Stimulated activated CD4-positive, alpha-beta T cell treated with anti-CD3 and anti-CD28 coated beads, Interleukin-1b, Interleukin-23, amount 100 ng/mL, for 24 hours (primary cell): ENCODE measurements at regions not wholly inside any gene's neighbourhood (a gene's known extent, or its start where the extent isn't known, plus 50 kb on each side); places are given as distances from the start of the nearest gene placed in this dataset.

Experiments used
- DNase-seq, 4 experiments: peaks; one replicate each; pipeline ENCODE4 v3.0.0-alpha.2; 2020; ENCODE audit warnings: low read depth in 4 of 4, low spot score in 1 of 4

GRCh38 chr1:218573925-218574324, 228.8 kb downstream of the TGFB2 start:
- DNase-seq = no peak

GRCh38 chr1:218575079-218575478, 229.9 kb downstream of the TGFB2 start:
- no peak for DNase-seq

GRCh38 chr1:218575856-218576255, 230.7 kb downstream of the TGFB2 start:
- DNase-seq = no peak

- DNase-seq = no peak
These were observed 237.5 kb downstream of the TGFB2 start for GRCh38 chr1:218582646-218583045.

GRCh38 chr1:218584418-218585155, 239.5 kb downstream of the TGFB2 start:
- DNase-seq = no peak

GRCh38 chr1:218585511-218586184, 240.5 kb downstream of the TGFB2 start:
- no peak for DNase-seq

- DNase-seq = no peak
These were observed 242.8 kb downstream of the TGFB2 start for GRCh38 chr1:218587900-218588299.

GRCh38 chr1:218588540-218589172, 243.5 kb downstream of the TGFB2 start:
- no peak for DNase-seq

- DNase-seq = no peak
These were observed 244.4 kb downstream of the TGFB2 start for GRCh38 chr1:218589487-218589886.

GRCh38 chr1:218591966-218592365, 246.8 kb downstream of the TGFB2 start:
- no peak for DNase-seq

- DNase-seq = no peak
These were observed 247.6 kb downstream of the TGFB2 start for GRCh38 chr1:218592688-218593087.

GRCh38 chr1:218600968-218601367, 255.8 kb downstream of the TGFB2 start:
- no peak for DNase-seq

GRCh38 chr1:218604217-218604616, 259.1 kb downstream of the TGFB2 start:
- no peak for DNase-seq

- DNase-seq = no peak
These were observed 266.9 kb downstream of the TGFB2 start for GRCh38 chr1:218611916-218612585.

- no peak for DNase-seq
These were observed 268.0 kb downstream of the TGFB2 start for GRCh38 chr1:218613105-218613504.

GRCh38 chr1:218614031-218614430, 268.9 kb downstream of the TGFB2 start:
- no peak for DNase-seq

GRCh38 chr1:218616681-218617080, 271.5 kb downstream of the TGFB2 start:
- DNase-seq = no peak

GRCh38 chr1:218617986-218618385, 272.9 kb downstream of the TGFB2 start:
- DNase-seq = no peak

- no peak for DNase-seq
These were observed 275.8 kb downstream of the TGFB2 start for GRCh38 chr1:218620956-218621355.

GRCh38 chr1:218624052-218624451, 278.9 kb downstream of the TGFB2 start:
- no peak for DNase-seq

GRCh38 chr1:218625393-218625792, 280.3 kb downstream of the TGFB2 start:
- no peak for DNase-seq
